ENCODE measurements at regions not wholly inside any gene's neighbourhood (a gene's known extent, or its start where the extent isn't known, plus 50 kb on each side); places are given as distances from the start of the nearest gene placed in this dataset.

DNA sequence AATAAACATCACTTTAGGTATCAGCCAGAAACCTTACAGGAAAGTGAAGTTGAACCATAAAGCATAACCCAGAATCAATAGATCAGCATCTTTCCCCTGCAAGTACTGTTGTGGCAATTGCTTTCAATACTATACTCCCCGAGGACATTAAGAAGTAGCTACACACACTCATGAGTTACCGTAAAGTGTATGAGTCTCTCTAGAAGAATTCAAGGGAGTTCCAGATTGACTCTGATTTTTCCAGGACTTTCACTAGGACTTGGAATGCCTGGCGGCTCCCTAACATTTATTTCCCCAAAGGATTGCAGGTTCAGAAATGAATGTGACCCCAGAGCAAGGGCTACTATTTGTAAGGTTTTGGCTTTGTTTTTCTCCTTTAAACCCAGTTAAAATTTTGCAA lies 465.4 kb upstream of the MDGA2 start:
- TF ChIP-seq, protein P1, sequence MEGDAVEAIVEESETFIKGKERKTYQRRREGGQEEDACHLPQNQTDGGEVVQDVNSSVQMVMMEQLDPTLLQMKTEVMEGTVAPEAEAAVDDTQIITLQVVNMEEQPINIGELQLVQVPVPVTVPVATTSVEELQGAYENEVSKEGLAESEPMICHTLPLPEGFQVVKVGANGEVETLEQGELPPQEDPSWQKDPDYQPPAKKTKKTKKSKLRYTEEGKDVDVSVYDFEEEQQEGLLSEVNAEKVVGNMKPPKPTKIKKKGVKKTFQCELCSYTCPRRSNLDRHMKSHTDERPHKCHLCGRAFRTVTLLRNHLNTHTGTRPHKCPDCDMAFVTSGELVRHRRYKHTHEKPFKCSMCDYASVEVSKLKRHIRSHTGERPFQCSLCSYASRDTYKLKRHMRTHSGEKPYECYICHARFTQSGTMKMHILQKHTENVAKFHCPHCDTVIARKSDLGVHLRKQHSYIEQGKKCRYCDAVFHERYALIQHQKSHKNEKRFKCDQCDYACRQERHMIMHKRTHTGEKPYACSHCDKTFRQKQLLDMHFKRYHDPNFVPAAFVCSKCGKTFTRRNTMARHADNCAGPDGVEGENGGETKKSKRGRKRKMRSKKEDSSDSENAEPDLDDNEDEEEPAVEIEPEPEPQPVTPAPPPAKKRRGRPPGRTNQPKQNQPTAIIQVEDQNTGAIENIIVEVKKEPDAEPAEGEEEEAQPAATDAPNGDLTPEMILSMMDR (IDR thresholded peaks at IDR 0.05; ENCODE audit: low read length): no peak
- TF ChIP-seq EZH2 (IDR thresholded peaks at IDR 0.05; ENCODE audit: borderline replicate concordance, low read length): no peak
